ENCODE measurements at regions not wholly inside any gene's neighbourhood (a gene's known extent, or its start where the extent isn't known, plus 50 kb on each side); places are given as distances from the start of the nearest gene placed in this dataset.

- Histone ChIP-seq H4K20me1 (ENCODE audit: insufficient read depth, low read length) (no peaks in the 10 kb centered on the region), H2AFZ (ENCODE audit: low read length) (no peak overlapping the region), H3K27me3 (replicated peaks; ENCODE audit: insufficient read depth, low read length) (no peaks in the 10 kb centered on the region), H3K4me1 (ENCODE audit: low read length) (peaks cover 29% of the 10 kb centered on the region), H3F3A (ENCODE audit: insufficient read depth, low read length) (peaks cover 5% of the 10 kb centered on the region; the same call in 1 of the 2 replicates), H3K9me2 (replicated peaks; ENCODE audit: insufficient read depth, low read length) (no peaks in the 10 kb centered on the region), H3K4me3 (ENCODE audit: low read length) (no peak overlapping the region), H3K9me3 (replicated peaks; ENCODE audit: insufficient read depth, low read length) (no peaks in the 10 kb centered on the region), H3K4me2 (ENCODE audit: low read depth, low read length) (no peak overlapping the region), H3K36me3 (replicated peaks; ENCODE audit: insufficient read depth, low read length) (no peaks in the 10 kb centered on the region), H3K9ac (ENCODE audit: low read length) (no peak overlapping the region), H3K79me2 (ENCODE audit: low read length) (no peaks in the 10 kb centered on the region), H3K27ac (ENCODE audit: low read length) (no peak overlapping the region)
- TF ChIP-seq, protein P1, sequence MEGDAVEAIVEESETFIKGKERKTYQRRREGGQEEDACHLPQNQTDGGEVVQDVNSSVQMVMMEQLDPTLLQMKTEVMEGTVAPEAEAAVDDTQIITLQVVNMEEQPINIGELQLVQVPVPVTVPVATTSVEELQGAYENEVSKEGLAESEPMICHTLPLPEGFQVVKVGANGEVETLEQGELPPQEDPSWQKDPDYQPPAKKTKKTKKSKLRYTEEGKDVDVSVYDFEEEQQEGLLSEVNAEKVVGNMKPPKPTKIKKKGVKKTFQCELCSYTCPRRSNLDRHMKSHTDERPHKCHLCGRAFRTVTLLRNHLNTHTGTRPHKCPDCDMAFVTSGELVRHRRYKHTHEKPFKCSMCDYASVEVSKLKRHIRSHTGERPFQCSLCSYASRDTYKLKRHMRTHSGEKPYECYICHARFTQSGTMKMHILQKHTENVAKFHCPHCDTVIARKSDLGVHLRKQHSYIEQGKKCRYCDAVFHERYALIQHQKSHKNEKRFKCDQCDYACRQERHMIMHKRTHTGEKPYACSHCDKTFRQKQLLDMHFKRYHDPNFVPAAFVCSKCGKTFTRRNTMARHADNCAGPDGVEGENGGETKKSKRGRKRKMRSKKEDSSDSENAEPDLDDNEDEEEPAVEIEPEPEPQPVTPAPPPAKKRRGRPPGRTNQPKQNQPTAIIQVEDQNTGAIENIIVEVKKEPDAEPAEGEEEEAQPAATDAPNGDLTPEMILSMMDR (IDR thresholded peaks at IDR 0.05; ENCODE audit: low read length) = no peak
- TF ChIP-seq EZH2phosphoT487 (IDR thresholded peaks at IDR 0.05; ENCODE audit: low read length) = no peak
- no peak for TF ChIP-seq EZH2 (optimal IDR thresholded peaks at IDR 0.05; ENCODE audit: low read depth, low read length)
- no peak for DNase-seq
Measured at GRCh38 chr1:232560940-232561339, 69.0 kb downstream of the SIPA1L2 start.

- Histone ChIP-seq H3K4me1 (ENCODE audit: low read length) (peaks cover 23% of the 10 kb centered on the region), H3K9me2 (replicated peaks; ENCODE audit: insufficient read depth, low read length) (no peaks in the 10 kb centered on the region), H3K4me2 (ENCODE audit: low read depth, low read length) (no peak overlapping the region), H3K4me3 (ENCODE audit: low read length) (no peak overlapping the region), H3K9ac (ENCODE audit: low read length) (no peak overlapping the region), H4K20me1 (ENCODE audit: insufficient read depth, low read length) (no peaks in the 10 kb centered on the region), H3K79me2 (ENCODE audit: low read length) (no peaks in the 10 kb centered on the region), H3K27me3 (replicated peaks; ENCODE audit: insufficient read depth, low read length) (no peaks in the 10 kb centered on the region), H2AFZ (ENCODE audit: low read length) (no peak overlapping the region), H3K36me3 (replicated peaks; ENCODE audit: insufficient read depth, low read length) (no peaks in the 10 kb centered on the region), H3K27ac (ENCODE audit: low read length) (no peak overlapping the region), H3K9me3 (replicated peaks; ENCODE audit: insufficient read depth, low read length) (no peaks in the 10 kb centered on the region), H3F3A (ENCODE audit: insufficient read depth, low read length) (peaks cover 5% of the 10 kb centered on the region; the same call in 1 of the 2 replicates)
- TF ChIP-seq, protein P1 (IDR thresholded peaks at IDR 0.05; ENCODE audit: low read length) = no peak
- TF ChIP-seq EZH2phosphoT487 (IDR thresholded peaks at IDR 0.05; ENCODE audit: low read length) = no peak
- no peak for TF ChIP-seq EZH2 (optimal IDR thresholded peaks at IDR 0.05; ENCODE audit: low read depth, low read length)
- no peak for DNase-seq
Measured at GRCh38 chr1:232558954-232559353, 71.0 kb downstream of the SIPA1L2 start.

DNA sequence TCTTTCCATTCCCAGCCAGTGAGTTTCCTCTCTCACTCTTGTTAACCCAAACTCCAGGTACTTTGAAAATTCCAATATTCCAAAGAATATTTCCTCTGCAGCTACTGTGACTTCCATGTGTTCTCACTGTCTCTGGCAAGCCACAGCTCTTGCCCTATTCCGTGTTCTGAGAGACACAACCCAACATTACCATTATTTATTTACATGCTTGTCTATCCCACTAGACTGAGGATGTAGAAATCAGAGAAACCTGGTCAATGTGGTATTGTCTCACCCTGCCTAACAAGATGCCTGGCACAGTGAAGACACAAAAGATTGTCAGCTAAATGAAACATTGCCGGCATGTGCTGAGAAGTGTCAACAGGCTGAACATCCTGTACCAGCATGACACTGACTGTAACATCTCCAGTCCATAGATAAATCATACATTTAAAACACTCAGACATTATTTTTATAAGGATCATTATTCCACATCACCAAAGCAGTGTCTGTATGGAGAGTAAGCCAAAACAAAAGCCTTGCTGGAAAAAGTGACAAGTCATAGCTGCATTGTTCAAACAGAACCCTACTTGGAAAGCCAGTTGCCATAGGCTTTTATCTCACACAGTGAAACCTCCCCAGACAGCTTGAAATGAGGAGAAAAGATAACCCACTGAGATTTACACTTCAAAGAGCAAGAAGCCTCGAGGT lies 72.3 kb downstream of the SIPA1L2 start:
- TF ChIP-seq, protein P1 (IDR thresholded peaks at IDR 0.05; ENCODE audit: low read length) = no peak
- TF ChIP-seq EZH2phosphoT487 (IDR thresholded peaks at IDR 0.05; ENCODE audit: low read length) (no peak), EZH2 (optimal IDR thresholded peaks at IDR 0.05; ENCODE audit: low read depth, low read length) (no peak)
- H3K4me2 ChIP-seq (ENCODE audit: low read depth, low read length) = no peak overlapping the region
- no peak overlapping the region for H3K4me3 ChIP-seq (ENCODE audit: low read length)
- no peaks in the 10 kb centered on the region for H3K27me3 ChIP-seq (replicated peaks; ENCODE audit: insufficient read depth, low read length)
- peaks cover 16% of the 10 kb centered on the region for H3K4me1 ChIP-seq (ENCODE audit: low read length)
- no peaks in the 10 kb centered on the region for H4K20me1 ChIP-seq (ENCODE audit: insufficient read depth, low read length)
- no peak overlapping the region for H3K9ac ChIP-seq (ENCODE audit: low read length)
- no peak for DNase-seq
- no peaks in the 10 kb centered on the region for H3K36me3 ChIP-seq (replicated peaks; ENCODE audit: insufficient read depth, low read length)
- peaks cover under 1% of the 10 kb centered on the region; the same call in 1 of the 2 replicates for H3F3A ChIP-seq (ENCODE audit: insufficient read depth, low read length)
- H3K9me2 ChIP-seq (replicated peaks; ENCODE audit: insufficient read depth, low read length) = no peaks in the 10 kb centered on the region
- no peak overlapping the region for H2AFZ ChIP-seq (ENCODE audit: low read length)
- H3K27ac ChIP-seq (ENCODE audit: low read length) = no peak overlapping the region
- H3K79me2 ChIP-seq (ENCODE audit: low read length) = no peaks in the 10 kb centered on the region
- no peaks in the 10 kb centered on the region for H3K9me3 ChIP-seq (replicated peaks; ENCODE audit: insufficient read depth, low read length)
